A549 (cell line): ENCODE measurements at regions not wholly inside any gene's neighbourhood (a gene's known extent, or its start where the extent isn't known, plus 50 kb on each side); places are given as distances from the start of the nearest gene placed in this dataset.

Experiments
- CBX2 ChIP-seq: fragments of 200-600 bp; sonication (generic); IDR thresholded peaks from 2 replicates; pipeline ENCODE4 v1.6.1; 2016; ENCODE audit warnings: low read depth, mild to moderate bottlenecking, borderline replicate concordance
- CHD4 ChIP-seq: fragments of 200-600 bp; sonication (generic); IDR thresholded peaks from 2 replicates; pipeline ENCODE4 v1.6.1; 2016; ENCODE audit warnings: antibody characterized with exemption, mild to moderate bottlenecking, borderline replicate concordance
- CTCF ChIP-seq: fragments of >200 bp; sonication (Bioruptor Twin); formaldehyde crosslinking; IDR thresholded peaks from 3 replicates; pipeline ENCODE4 v1.5.1; 2016
- EP300 ChIP-seq, 2 experiments: fragments of >200 bp; sonication (Bioruptor Twin); formaldehyde crosslinking; IDR thresholded peaks; 2 replicates in 1 of 2; 3 replicates in 1 of 2; pipeline ENCODE4 v1.6.1; 2016 to 2017
- HOXA7 ChIP-seq: fragments of 250-450 bp; sonication (Bioruptor Pico); IDR thresholded peaks from 2 replicates; pipeline ENCODE4 v1.5.0; 2020; ENCODE audit warnings: mild to moderate bottlenecking, moderate library complexity
- KDM1A ChIP-seq: fragments of 200-600 bp; sonication (generic); IDR thresholded peaks from 2 replicates; pipeline ENCODE4 v1.6.1; 2016; ENCODE audit warnings: low read depth, mild to moderate bottlenecking
- MAFK ChIP-seq: fragments of 450-650 bp; IDR thresholded peaks from 2 replicates; pipeline ENCODE4 v1.6.1; 2014; ENCODE audit not compliant: partially characterized antibody
- MAZ ChIP-seq: fragments of 150-350 bp; IDR thresholded peaks from 2 replicates; pipeline ENCODE4 v1.6.1; 2014; ENCODE audit warnings: antibody characterized with exemption, low read depth, low read length, borderline replicate concordance
- POLR2A ChIP-seq: IDR thresholded peaks from 2 replicates; pipeline ENCODE4 v1.6.1; 2012; ENCODE audit warnings: mild to moderate bottlenecking, low read length
- POLR2AphosphoS2 ChIP-seq: conservative IDR thresholded peaks from 2 replicates; pipeline ENCODE4 v1.6.1; 2012; ENCODE audit warnings: low read length, improper control_type of control experiment, inconsistent platforms
- RAD21 ChIP-seq, 2 experiments: fragments of >200 bp in 1 of 2; sonication (Bioruptor Twin) in 1 of 2; formaldehyde crosslinking in 1 of 2; IDR thresholded peaks in 1 of 2; conservative IDR thresholded peaks in 1 of 2; 2 replicates in 1 of 2; 3 replicates in 1 of 2; pipeline ENCODE4 v1.6.1; 2012 to 2018; ENCODE audit warnings: inconsistent platforms in 1 of 2
- REST ChIP-seq: fragments of 200-600 bp; sonication (generic); IDR thresholded peaks from 2 replicates; pipeline ENCODE4 v1.6.1; 2016; ENCODE audit warnings: antibody characterized with exemption, mild to moderate bottlenecking, moderate library complexity
- SMC3 ChIP-seq: fragments of >200 bp; sonication (Bioruptor Twin); formaldehyde crosslinking; IDR thresholded peaks from 3 replicates; pipeline ENCODE4 v1.6.1; 2018; ENCODE audit warnings: inconsistent platforms
- ZNF302 ChIP-seq: fragments of 250-450 bp; sonication (Bioruptor Pico); IDR thresholded peaks from 2 replicates; pipeline ENCODE4 v1.9.0; 2021; ENCODE audit warnings: inconsistent platforms, mild to moderate bottlenecking, moderate library complexity

GRCh38 chr20:12591949-12592470 lies 416.8 kb upstream of the SPTLC3 start:
- TF ChIP-seq HOXA7 (CRISPR knock-in tag) = no peak
- no peak for TF ChIP-seq REST
- TF ChIP-seq KDM1A = no peak
- TF ChIP-seq RAD21 (conservative IDR thresholded peaks at IDR 0.05 in 1 of 2, IDR thresholded peaks at IDR 0.05 in 1 of 2) = no peak
- no peak for TF ChIP-seq CTCF
- no peak for TF ChIP-seq CHD4
- TF ChIP-seq POLR2A = no peak
- no peak for TF ChIP-seq POLR2AphosphoS2
- TF ChIP-seq EP300 (IDR thresholded peaks at IDR 0.05) = no peak
- TF ChIP-seq ZNF302 (CRISPR knock-in tag) = no peak
- no peak for TF ChIP-seq MAFK
- TF ChIP-seq SMC3 = no peak
- no peak for TF ChIP-seq MAZ
- no peak for TF ChIP-seq CBX2
